ENCODE measurements at regions not wholly inside any gene's neighbourhood (a gene's known extent, or its start where the extent isn't known, plus 50 kb on each side); places are given as distances from the start of the nearest gene placed in this dataset.

GRCh38 chr7:11319491-11320274 is 346.0 kb downstream of the PHF14 start:
- H3K4me1 Mint-ChIP-seq = no peaks in the 10 kb centered on the region
- H3K27ac Mint-ChIP-seq = no peak overlapping the region
- no peaks in the 10 kb centered on the region for H3K27me3 Mint-ChIP-seq (ENCODE audit: insufficient read depth)
- no peak overlapping the region for H3K4me3 Mint-ChIP-seq
- no peak overlapping the region for H3K27ac ChIP-seq (ENCODE audit: low read depth, low read length)
- no peaks in the 10 kb centered on the region for H3K9me3 ChIP-seq (ENCODE audit: control insufficient read depth, low read length)
- no peak overlapping the region for H3K4me3 ChIP-seq (ENCODE audit: low read length)
- no peaks in the 10 kb centered on the region for H3K27me3 ChIP-seq (ENCODE audit: control insufficient read depth, insufficient read depth, low read length, poor library complexity, severe bottlenecking)
- H3K9ac ChIP-seq (ENCODE audit: extremely low read depth, low read length, poor library complexity, severe bottlenecking) = no peak overlapping the region
- H3K9me3 Mint-ChIP-seq = no peaks in the 10 kb centered on the region
- no peaks in the 10 kb centered on the region for H3K36me3 ChIP-seq (ENCODE audit: control insufficient read depth, insufficient read depth, low read length)
- no peaks in the 10 kb centered on the region for H3K36me3 Mint-ChIP-seq (ENCODE audit: low read depth)
- no peak for TF ChIP-seq CTCF (conservative IDR thresholded peaks at IDR 0.05)
- 100% methylated on average over 1 of the region's 1 CpG; no CpG with 5 or more reads in 1 of the 2 experiments for WGBS, 2 experiments (ENCODE audit: insufficient coverage in 1 of 2, insufficient read length in 1 of 2)
- DNase-seq = no peak
- no peaks in the 10 kb centered on the region for H3K4me1 ChIP-seq (ENCODE audit: control insufficient read depth, insufficient read depth, low read length)

Measured in endodermal cell (in vitro differentiated cells).